ENCODE measurements at regions not wholly inside any gene's neighbourhood (a gene's known extent, or its start where the extent isn't known, plus 50 kb on each side); places are given as distances from the start of the nearest gene placed in this dataset.

- DNase-seq: no peak
- Histone ChIP-seq H3K36me3 (no peaks in the 10 kb centered on the region), H3K4me3 (ENCODE audit: low read depth, low read length) (no peak overlapping the region), H3K27me3 (ENCODE audit: insufficient read depth, low read depth, severe bottlenecking) (no peaks in the 10 kb centered on the region), H3K9me3 (ENCODE audit: severe bottlenecking) (no peaks in the 10 kb centered on the region), H3K27ac (no peak overlapping the region)
- TF ChIP-seq, protein P1, sequence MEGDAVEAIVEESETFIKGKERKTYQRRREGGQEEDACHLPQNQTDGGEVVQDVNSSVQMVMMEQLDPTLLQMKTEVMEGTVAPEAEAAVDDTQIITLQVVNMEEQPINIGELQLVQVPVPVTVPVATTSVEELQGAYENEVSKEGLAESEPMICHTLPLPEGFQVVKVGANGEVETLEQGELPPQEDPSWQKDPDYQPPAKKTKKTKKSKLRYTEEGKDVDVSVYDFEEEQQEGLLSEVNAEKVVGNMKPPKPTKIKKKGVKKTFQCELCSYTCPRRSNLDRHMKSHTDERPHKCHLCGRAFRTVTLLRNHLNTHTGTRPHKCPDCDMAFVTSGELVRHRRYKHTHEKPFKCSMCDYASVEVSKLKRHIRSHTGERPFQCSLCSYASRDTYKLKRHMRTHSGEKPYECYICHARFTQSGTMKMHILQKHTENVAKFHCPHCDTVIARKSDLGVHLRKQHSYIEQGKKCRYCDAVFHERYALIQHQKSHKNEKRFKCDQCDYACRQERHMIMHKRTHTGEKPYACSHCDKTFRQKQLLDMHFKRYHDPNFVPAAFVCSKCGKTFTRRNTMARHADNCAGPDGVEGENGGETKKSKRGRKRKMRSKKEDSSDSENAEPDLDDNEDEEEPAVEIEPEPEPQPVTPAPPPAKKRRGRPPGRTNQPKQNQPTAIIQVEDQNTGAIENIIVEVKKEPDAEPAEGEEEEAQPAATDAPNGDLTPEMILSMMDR (IDR thresholded peaks at IDR 0.05; ENCODE audit: low read depth, low read length): no peak
Measured at GRCh38 chr10:71137701-71138100, 74.7 kb upstream of the UNC5B start.

DNA sequence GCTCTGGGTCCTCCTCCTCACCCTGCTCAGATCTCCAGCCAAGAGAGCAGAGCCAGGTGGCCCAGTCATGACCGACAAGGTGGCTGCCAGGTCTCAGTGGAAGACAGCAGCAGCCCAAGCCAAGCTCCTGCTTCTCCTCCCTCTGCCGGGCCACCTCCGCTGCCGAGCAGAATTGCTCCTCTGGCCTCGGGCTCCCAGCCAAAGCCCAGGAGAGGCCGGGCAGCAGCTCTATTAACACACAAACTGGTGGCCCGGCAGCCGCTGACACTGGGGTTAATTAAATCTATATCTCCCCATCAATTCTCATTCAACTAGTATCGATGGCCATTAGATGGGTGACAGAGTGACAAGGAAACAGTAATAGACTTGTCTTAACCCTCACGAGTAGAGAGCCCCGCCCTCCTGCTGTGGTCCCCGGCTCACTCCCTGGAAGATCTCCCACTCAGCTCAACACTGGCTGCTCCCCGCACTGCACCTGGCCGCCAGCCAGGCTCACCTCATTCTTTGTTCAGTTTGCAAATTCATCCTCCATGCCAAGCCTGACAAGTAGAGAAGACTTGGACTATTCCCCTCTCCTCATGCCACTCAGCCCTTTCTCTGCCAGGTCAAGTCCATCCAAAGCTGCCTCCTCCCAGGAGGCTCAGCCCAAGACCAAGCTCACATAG lies 74.1 kb upstream of the UNC5B start:
- no peak for DNase-seq
- H3K9me3 ChIP-seq (ENCODE audit: severe bottlenecking): no peaks in the 10 kb centered on the region
- H3K27ac ChIP-seq: no peak overlapping the region
- no peak overlapping the region for H3K4me3 ChIP-seq (ENCODE audit: low read depth, low read length)
- no peaks in the 10 kb centered on the region for H3K27me3 ChIP-seq (ENCODE audit: insufficient read depth, low read depth, severe bottlenecking)
- no peaks in the 10 kb centered on the region for H3K36me3 ChIP-seq
- TF ChIP-seq, protein P1 (IDR thresholded peaks at IDR 0.05; ENCODE audit: low read depth, low read length): no peak

GRCh38 chr10:71141528-71141927 lies 70.8 kb upstream of the UNC5B start:
- Histone ChIP-seq H3K9me3 (ENCODE audit: severe bottlenecking) (no peaks in the 10 kb centered on the region), H3K27me3 (ENCODE audit: insufficient read depth, low read depth, severe bottlenecking) (no peaks in the 10 kb centered on the region)
- no peak for DNase-seq

GRCh38 chr10:71143170-71143569 lies 69.2 kb upstream of the UNC5B start:
- TF ChIP-seq, protein P1 (IDR thresholded peaks at IDR 0.05; ENCODE audit: low read depth, low read length): no peak
- H3K9me3 ChIP-seq (ENCODE audit: severe bottlenecking): no peaks in the 10 kb centered on the region
- no peaks in the 10 kb centered on the region for H3K27me3 ChIP-seq (ENCODE audit: insufficient read depth, low read depth, severe bottlenecking)
- no peak overlapping the region for H3K27ac ChIP-seq
- DNase-seq: no peak
- H3K4me3 ChIP-seq (ENCODE audit: low read depth, low read length): no peak overlapping the region
- H3K36me3 ChIP-seq: no peaks in the 10 kb centered on the region

More at GRCh38 chr10:71141528-71141927, 70.8 kb upstream of the UNC5B start:
- Histone ChIP-seq H3K4me3 (ENCODE audit: low read depth, low read length) (no peak overlapping the region), H3K27ac (no peak overlapping the region), H3K36me3 (no peaks in the 10 kb centered on the region)
- TF ChIP-seq, protein P1 (IDR thresholded peaks at IDR 0.05; ENCODE audit: low read depth, low read length): no peak

- Histone ChIP-seq H3K36me3 (no peaks in the 10 kb centered on the region), H3K27me3 (ENCODE audit: insufficient read depth, low read depth, severe bottlenecking) (no peaks in the 10 kb centered on the region)
Measured at GRCh38 chr10:71143610-71144009, 68.8 kb upstream of the UNC5B start.

More at GRCh38 chr10:71143610-71144009, 68.8 kb upstream of the UNC5B start:
- DNase-seq: no peak
- Histone ChIP-seq H3K9me3 (ENCODE audit: severe bottlenecking) (no peaks in the 10 kb centered on the region), H3K27ac (no peak overlapping the region), H3K4me3 (ENCODE audit: low read depth, low read length) (no peak overlapping the region)
- TF ChIP-seq, protein P1 (IDR thresholded peaks at IDR 0.05; ENCODE audit: low read depth, low read length): no peak
